ENCODE measurements at regions not wholly inside any gene's neighbourhood (a gene's known extent, or its start where the extent isn't known, plus 50 kb on each side); places are given as distances from the start of the nearest gene placed in this dataset.

DNA sequence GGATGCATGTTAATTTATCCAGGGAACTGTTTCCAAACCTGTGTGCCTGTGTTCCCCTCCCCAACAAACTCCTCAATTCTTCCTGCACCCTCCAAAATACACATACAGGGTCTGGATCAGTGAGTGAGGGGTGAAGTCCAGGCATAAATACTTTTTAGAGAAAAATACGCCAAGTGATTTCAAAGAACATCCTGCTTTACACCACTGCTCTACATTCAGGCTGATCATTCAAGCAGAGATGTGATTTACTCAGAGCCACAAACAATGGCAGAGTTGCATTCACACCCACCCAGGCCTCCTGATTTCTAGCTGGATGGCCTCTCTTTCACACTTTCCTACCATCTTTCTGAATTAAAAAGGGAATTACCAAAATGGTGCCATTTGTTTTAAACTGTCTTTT, 289.5 kb upstream of the SLC14A2 start:
- CTCF ChIA-PET, result no interaction called here
- Histone ChIP-seq H3K27me3 (ENCODE audit: control insufficient read depth in 1 of 2, insufficient read depth in 2 of 2, low read length in 2 of 2) (no peaks in the 10 kb centered on the region), H3K4me1 (ENCODE audit: insufficient read depth, low read length) (no peaks in the 10 kb centered on the region), H3K27ac (ENCODE audit: low read depth in 1 of 2, low read length in 2 of 2) (no peak overlapping the region), H3K9me3 (ENCODE audit: control insufficient read depth in 1 of 2, insufficient read depth in 1 of 2, low read length in 2 of 2) (no peaks in the 10 kb centered on the region), H3K4me3 (ENCODE audit: low read length) (no peak overlapping the region), H3K36me3 (ENCODE audit: insufficient read depth, low read length) (no peaks in the 10 kb centered on the region)
- TF ChIP-seq, protein P1, sequence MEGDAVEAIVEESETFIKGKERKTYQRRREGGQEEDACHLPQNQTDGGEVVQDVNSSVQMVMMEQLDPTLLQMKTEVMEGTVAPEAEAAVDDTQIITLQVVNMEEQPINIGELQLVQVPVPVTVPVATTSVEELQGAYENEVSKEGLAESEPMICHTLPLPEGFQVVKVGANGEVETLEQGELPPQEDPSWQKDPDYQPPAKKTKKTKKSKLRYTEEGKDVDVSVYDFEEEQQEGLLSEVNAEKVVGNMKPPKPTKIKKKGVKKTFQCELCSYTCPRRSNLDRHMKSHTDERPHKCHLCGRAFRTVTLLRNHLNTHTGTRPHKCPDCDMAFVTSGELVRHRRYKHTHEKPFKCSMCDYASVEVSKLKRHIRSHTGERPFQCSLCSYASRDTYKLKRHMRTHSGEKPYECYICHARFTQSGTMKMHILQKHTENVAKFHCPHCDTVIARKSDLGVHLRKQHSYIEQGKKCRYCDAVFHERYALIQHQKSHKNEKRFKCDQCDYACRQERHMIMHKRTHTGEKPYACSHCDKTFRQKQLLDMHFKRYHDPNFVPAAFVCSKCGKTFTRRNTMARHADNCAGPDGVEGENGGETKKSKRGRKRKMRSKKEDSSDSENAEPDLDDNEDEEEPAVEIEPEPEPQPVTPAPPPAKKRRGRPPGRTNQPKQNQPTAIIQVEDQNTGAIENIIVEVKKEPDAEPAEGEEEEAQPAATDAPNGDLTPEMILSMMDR (IDR thresholded peaks at IDR 0.05), result no peak
- Mint-ChIP-seq H3K4me3 (no peak overlapping the region), H3K27ac (no peak overlapping the region), H3K9me3 (no peaks in the 10 kb centered on the region), H3K27me3 (no peaks in the 10 kb centered on the region), H3K36me3 (ENCODE audit: low read depth) (no peaks in the 10 kb centered on the region), H3K4me1 (ENCODE audit: low read depth) (no peaks in the 10 kb centered on the region)
- no peak for DNase-seq
- no peak for ATAC-seq (ENCODE audit: poor library complexity)
- intact Hi-C loops (cut with DNase I, micrococcal nuclease), result no loop called here
- POLR2A ChIA-PET, result no interaction called here

DNA sequence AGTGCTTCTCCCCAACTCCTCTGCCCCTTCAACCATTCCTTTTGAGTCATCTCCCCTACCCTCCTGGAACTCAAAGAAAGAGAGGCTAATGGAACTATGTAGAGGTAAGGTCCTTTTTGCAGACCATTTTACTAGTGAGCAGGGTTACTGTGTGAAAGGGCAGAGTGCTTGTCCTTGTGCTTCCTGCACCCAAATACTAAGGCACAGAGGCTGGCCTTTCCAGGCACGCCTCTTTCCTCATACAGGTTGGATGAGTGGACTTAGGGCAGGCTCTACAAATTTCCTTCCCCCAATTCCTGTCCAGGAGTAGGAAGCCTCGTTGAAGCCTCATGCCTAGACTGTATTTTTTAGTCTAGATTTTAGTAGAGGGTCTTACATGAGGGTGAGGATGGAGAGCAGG, 288.8 kb upstream of the SLC14A2 start:
- Histone ChIP-seq H3K4me3 (ENCODE audit: low read length) (no peak overlapping the region), H3K36me3 (ENCODE audit: insufficient read depth, low read length) (no peaks in the 10 kb centered on the region), H3K27me3 (ENCODE audit: control insufficient read depth in 1 of 2, insufficient read depth in 2 of 2, low read length in 2 of 2) (no peaks in the 10 kb centered on the region), H3K27ac (ENCODE audit: low read depth in 1 of 2, low read length in 2 of 2) (no peak overlapping the region), H3K9me3 (ENCODE audit: control insufficient read depth in 1 of 2, insufficient read depth in 1 of 2, low read length in 2 of 2) (no peaks in the 10 kb centered on the region), H3K4me1 (ENCODE audit: insufficient read depth, low read length) (no peaks in the 10 kb centered on the region)
- ChIA-PET POLR2A (no interaction called here), CTCF (no interaction called here)
- TF ChIP-seq, protein P1 (IDR thresholded peaks at IDR 0.05), result no peak
- no peaks in the 10 kb centered on the region for H3K27me3 Mint-ChIP-seq
- ATAC-seq (ENCODE audit: poor library complexity) (no peak), DNase-seq (no peak)
- H3K9me3 Mint-ChIP-seq, result no peaks in the 10 kb centered on the region
- intact Hi-C loops (cut with DNase I, micrococcal nuclease), result no loop called here
- H3K4me3 Mint-ChIP-seq, result no peak overlapping the region
- H3K4me1 Mint-ChIP-seq (ENCODE audit: low read depth), result no peaks in the 10 kb centered on the region
- no peaks in the 10 kb centered on the region for H3K36me3 Mint-ChIP-seq (ENCODE audit: low read depth)
- H3K27ac Mint-ChIP-seq, result no peak overlapping the region

DNA sequence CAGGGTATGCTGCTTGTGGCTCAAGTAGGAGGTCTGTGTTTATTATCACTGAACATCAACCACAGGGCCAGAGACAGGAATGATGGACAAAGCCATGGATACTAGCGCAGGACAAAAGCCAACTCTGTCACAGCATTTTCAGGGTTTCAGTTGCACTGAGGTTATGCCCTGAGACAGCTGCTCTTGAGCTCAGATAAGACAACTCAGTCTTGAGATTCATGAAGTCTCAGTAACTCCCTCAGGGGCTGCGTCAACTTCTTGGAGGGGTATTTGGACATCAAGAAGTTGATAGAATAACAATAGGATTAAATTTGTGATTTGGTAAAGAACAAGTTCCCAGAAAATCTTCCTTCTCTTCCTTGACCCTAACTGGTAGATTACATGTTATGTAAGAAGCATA, 287.0 kb upstream of the SLC14A2 start:
- H3K4me3 Mint-ChIP-seq, result no peak overlapping the region
- intact Hi-C loops (cut with DNase I, micrococcal nuclease), result no loop called here
- no peaks in the 10 kb centered on the region for H3K4me1 Mint-ChIP-seq (ENCODE audit: low read depth)
- no peaks in the 10 kb centered on the region for H3K9me3 Mint-ChIP-seq
- Histone ChIP-seq H3K4me3 (ENCODE audit: low read length) (no peak overlapping the region), H3K4me1 (ENCODE audit: insufficient read depth, low read length) (no peaks in the 10 kb centered on the region), H3K27ac (ENCODE audit: low read depth in 1 of 2, low read length in 2 of 2) (no peak overlapping the region), H3K27me3 (ENCODE audit: control insufficient read depth in 1 of 2, insufficient read depth in 2 of 2, low read length in 2 of 2) (no peaks in the 10 kb centered on the region), H3K36me3 (ENCODE audit: insufficient read depth, low read length) (no peaks in the 10 kb centered on the region), H3K9me3 (ENCODE audit: control insufficient read depth in 1 of 2, insufficient read depth in 1 of 2, low read length in 2 of 2) (no peaks in the 10 kb centered on the region)
- ChIA-PET POLR2A (no interaction called here), CTCF (interaction anchor here (0.7 kb wide), 1 partner anchor 34 kb away, joined by 3 read pairs; no protein-coding TSS in a partner anchor)
- no peak for ATAC-seq (ENCODE audit: poor library complexity)
- H3K27ac Mint-ChIP-seq, result no peak overlapping the region
- no peaks in the 10 kb centered on the region for H3K36me3 Mint-ChIP-seq (ENCODE audit: low read depth)
- no peaks in the 10 kb centered on the region for H3K27me3 Mint-ChIP-seq
- TF ChIP-seq, protein P1 (IDR thresholded peaks at IDR 0.05), result no peak
- DNase-seq, result no peak
